ENCODE measurements at regions not wholly inside any gene's neighbourhood (a gene's known extent, or its start where the extent isn't known, plus 50 kb on each side); places are given as distances from the start of the nearest gene placed in this dataset.
"Not testable (repeated sequence)": the region's sequence is repeated elsewhere in the genome, so short reads cannot be mapped to it uniquely, and the experiment has no call there.

GRCh38 chr2:142811644-142812043 is 65.8 kb upstream of the KYNU start:
- TF ChIP-seq CTCF (conservative IDR thresholded peaks at IDR 0.05 in 1 of 2, IDR thresholded peaks at IDR 0.05 in 1 of 2; ENCODE audit: extremely low read depth in 1 of 2, insufficient read depth in 1 of 2, low read depth in 1 of 2, low read length in 2 of 2); EZH2 (IDR thresholded peaks at IDR 0.05; ENCODE audit: borderline replicate concordance, low read length): not testable (repeated sequence)
